ENCODE measurements at regions not wholly inside any gene's neighbourhood (a gene's known extent, or its start where the extent isn't known, plus 50 kb on each side); places are given as distances from the start of the nearest gene placed in this dataset.

DNA sequence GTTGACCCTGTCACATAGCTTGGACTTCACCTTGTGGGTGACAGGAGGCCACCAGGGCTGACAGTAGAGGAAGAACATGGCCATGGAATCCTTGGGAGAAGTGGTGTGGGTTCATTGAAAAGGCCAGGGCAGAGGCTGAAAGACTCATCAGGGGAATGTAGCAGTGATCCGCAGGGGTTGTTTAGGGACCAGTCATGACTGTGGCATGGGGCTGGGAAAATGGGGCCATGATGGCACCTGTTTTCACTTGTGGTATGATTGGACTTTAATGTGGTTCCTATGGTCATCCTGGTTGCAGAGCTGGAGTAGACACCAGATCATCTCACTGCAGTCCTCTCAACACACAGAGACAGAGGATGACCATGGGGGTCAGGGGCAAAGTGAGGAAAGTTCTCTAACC lies 66.7 kb upstream of the MYEOV start:
- Histone ChIP-seq H4K20me1 (ENCODE audit: insufficient read depth, low read length, poor library complexity, severe bottlenecking) (no peaks in the 10 kb centered on the region), H3K4me2 (ENCODE audit: low read depth, low read length, poor library complexity, severe bottlenecking) (no peak overlapping the region), H3K9me2 (replicated peaks; ENCODE audit: low read depth, low read length) (no peaks in the 10 kb centered on the region), H3K36me3 (ENCODE audit: insufficient read depth, low read length) (no peaks in the 10 kb centered on the region), H2AFZ (ENCODE audit: low read length) (no peak overlapping the region), H3F3A (ENCODE audit: low read depth) (no peaks in the 10 kb centered on the region), H3K27me3 (ENCODE audit: insufficient read depth, low read length, poor library complexity, severe bottlenecking) (no peaks in the 10 kb centered on the region), H3K9me3 (ENCODE audit: insufficient read depth, low read depth, low read length) (no peaks in the 10 kb centered on the region; the same call in 1 of the 2 replicates), H3K79me2 (ENCODE audit: insufficient read depth, low read length) (no peaks in the 10 kb centered on the region), H3K4me1 (ENCODE audit: insufficient read depth, low read length, poor library complexity, severe bottlenecking) (no peaks in the 10 kb centered on the region), H3K4me3 (ENCODE audit: low read length, poor library complexity, severe bottlenecking) (no peak overlapping the region), H3K9ac (ENCODE audit: low read depth, low read length, poor library complexity, severe bottlenecking) (no peak overlapping the region)
- TF ChIP-seq, protein P1, sequence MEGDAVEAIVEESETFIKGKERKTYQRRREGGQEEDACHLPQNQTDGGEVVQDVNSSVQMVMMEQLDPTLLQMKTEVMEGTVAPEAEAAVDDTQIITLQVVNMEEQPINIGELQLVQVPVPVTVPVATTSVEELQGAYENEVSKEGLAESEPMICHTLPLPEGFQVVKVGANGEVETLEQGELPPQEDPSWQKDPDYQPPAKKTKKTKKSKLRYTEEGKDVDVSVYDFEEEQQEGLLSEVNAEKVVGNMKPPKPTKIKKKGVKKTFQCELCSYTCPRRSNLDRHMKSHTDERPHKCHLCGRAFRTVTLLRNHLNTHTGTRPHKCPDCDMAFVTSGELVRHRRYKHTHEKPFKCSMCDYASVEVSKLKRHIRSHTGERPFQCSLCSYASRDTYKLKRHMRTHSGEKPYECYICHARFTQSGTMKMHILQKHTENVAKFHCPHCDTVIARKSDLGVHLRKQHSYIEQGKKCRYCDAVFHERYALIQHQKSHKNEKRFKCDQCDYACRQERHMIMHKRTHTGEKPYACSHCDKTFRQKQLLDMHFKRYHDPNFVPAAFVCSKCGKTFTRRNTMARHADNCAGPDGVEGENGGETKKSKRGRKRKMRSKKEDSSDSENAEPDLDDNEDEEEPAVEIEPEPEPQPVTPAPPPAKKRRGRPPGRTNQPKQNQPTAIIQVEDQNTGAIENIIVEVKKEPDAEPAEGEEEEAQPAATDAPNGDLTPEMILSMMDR (conservative IDR thresholded peaks at IDR 0.05; ENCODE audit: low read length) = no peak

DNA sequence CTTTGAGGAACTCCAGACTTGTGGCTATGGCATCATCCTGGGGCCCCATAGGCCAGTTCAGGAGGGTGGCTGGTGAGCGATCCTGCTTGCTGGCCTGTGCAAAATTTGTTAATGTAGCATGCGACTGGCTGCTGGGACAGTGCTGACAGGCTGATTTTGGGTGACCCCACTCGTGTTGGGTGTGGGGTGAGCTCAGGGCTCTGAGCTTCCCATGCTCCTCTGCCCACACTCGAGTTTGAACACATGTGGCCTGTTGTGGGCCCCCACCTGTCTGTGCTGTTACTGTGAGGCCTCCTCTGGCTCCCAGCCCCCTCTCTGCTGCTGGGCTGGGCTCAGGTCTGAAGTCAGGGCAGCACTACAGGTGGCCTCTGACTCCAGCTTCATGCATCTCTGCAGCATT lies 64.4 kb upstream of the MYEOV start:
- no peak for TF ChIP-seq EZH2phosphoT487 (IDR thresholded peaks at IDR 0.05; ENCODE audit: borderline replicate concordance)
- TF ChIP-seq, protein P1 (conservative IDR thresholded peaks at IDR 0.05; ENCODE audit: low read length) = no peak
- no peaks in the 10 kb centered on the region for H3K4me1 ChIP-seq (ENCODE audit: insufficient read depth, low read length, poor library complexity, severe bottlenecking)
- no peaks in the 10 kb centered on the region for H3K27me3 ChIP-seq (ENCODE audit: insufficient read depth, low read length, poor library complexity, severe bottlenecking)
- no peaks in the 10 kb centered on the region for H3F3A ChIP-seq (ENCODE audit: low read depth)
- no peak overlapping the region for H3K9ac ChIP-seq (ENCODE audit: low read depth, low read length, poor library complexity, severe bottlenecking)
- no peak overlapping the region for H3K4me3 ChIP-seq (ENCODE audit: low read length, poor library complexity, severe bottlenecking)
- no peak overlapping the region for H2AFZ ChIP-seq (ENCODE audit: low read length)
- no peak overlapping the region for H3K4me2 ChIP-seq (ENCODE audit: low read depth, low read length, poor library complexity, severe bottlenecking)
- no peaks in the 10 kb centered on the region for H3K79me2 ChIP-seq (ENCODE audit: insufficient read depth, low read length)
- no peaks in the 10 kb centered on the region for H3K36me3 ChIP-seq (ENCODE audit: insufficient read depth, low read length)
- H3K9me3 ChIP-seq (ENCODE audit: insufficient read depth, low read depth, low read length) = no peaks in the 10 kb centered on the region; the same call in 1 of the 2 replicates
- H4K20me1 ChIP-seq (ENCODE audit: insufficient read depth, low read length, poor library complexity, severe bottlenecking) = no peaks in the 10 kb centered on the region
- no peaks in the 10 kb centered on the region for H3K9me2 ChIP-seq (replicated peaks; ENCODE audit: low read depth, low read length)

DNA sequence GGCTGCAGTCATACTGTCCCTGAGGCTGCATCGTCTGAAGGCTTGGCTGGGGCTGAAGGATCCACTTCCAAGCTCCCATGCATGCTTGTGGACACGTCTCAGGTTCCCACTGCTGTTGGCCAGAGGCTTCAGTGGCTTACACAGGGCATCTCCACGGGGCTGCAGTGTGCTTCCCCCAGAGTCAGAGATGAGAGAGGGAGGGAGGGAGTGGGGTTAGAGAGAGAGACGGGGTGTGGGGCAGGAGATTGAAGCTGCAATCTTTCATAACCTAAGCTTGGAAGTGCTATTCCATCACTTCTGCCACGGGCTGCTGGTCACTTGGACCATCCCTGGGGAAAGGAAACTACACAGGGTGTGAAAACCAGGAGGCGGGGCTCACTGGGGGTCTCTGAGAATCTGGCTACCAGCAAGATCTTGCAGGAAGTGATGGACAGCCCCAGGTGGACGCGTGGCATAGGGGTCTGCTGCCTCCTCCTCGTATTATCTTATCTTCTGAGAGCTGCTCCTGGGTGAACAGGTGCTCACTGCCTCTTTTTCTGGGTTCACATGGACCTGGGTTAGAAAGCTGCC lies 63.0 kb upstream of the MYEOV start:
- no peak overlapping the region for H3K4me2 ChIP-seq (ENCODE audit: low read depth, low read length, poor library complexity, severe bottlenecking)
- H4K20me1 ChIP-seq (ENCODE audit: insufficient read depth, low read length, poor library complexity, severe bottlenecking) = no peaks in the 10 kb centered on the region
- no peaks in the 10 kb centered on the region for H3K79me2 ChIP-seq (ENCODE audit: insufficient read depth, low read length)
- H3K9me3 ChIP-seq (ENCODE audit: insufficient read depth, low read depth, low read length) = no peaks in the 10 kb centered on the region; the same call in 1 of the 2 replicates
- H3K36me3 ChIP-seq (ENCODE audit: insufficient read depth, low read length) = no peaks in the 10 kb centered on the region
- no peaks in the 10 kb centered on the region for H3K9me2 ChIP-seq (replicated peaks; ENCODE audit: low read depth, low read length)
- H3F3A ChIP-seq (ENCODE audit: low read depth) = no peaks in the 10 kb centered on the region
- H3K9ac ChIP-seq (ENCODE audit: low read depth, low read length, poor library complexity, severe bottlenecking) = no peak overlapping the region
- no peak overlapping the region for H3K4me3 ChIP-seq (ENCODE audit: low read length, poor library complexity, severe bottlenecking)
- no peaks in the 10 kb centered on the region for H3K27me3 ChIP-seq (ENCODE audit: insufficient read depth, low read length, poor library complexity, severe bottlenecking)
- no peaks in the 10 kb centered on the region for H3K4me1 ChIP-seq (ENCODE audit: insufficient read depth, low read length, poor library complexity, severe bottlenecking)
- H2AFZ ChIP-seq (ENCODE audit: low read length) = no peak overlapping the region
- TF ChIP-seq, protein P1 (conservative IDR thresholded peaks at IDR 0.05; ENCODE audit: low read length) = no peak
- TF ChIP-seq EZH2phosphoT487 (IDR thresholded peaks at IDR 0.05; ENCODE audit: borderline replicate concordance) = no peak

Data from Loucy (cell line).